Sigmoid colon (tissue), 3 donors: ENCODE measurements at regions not wholly inside any gene's neighbourhood (a gene's known extent, or its start where the extent isn't known, plus 50 kb on each side); places are given as distances from the start of the nearest gene placed in this dataset.
"Not testable (repeated sequence)": the region's sequence is repeated elsewhere in the genome, so short reads cannot be mapped to it uniquely, and the experiment has no call there.

Experiments used
- POLR2A ChIP-seq, 2 donors: fragments of 450-650 bp; IDR thresholded peaks; one replicate each; pipeline ENCODE4 v1.6.1; 2016; ENCODE audit warnings: antibody characterized with exemption in 2 of 2, mild to moderate bottlenecking in 2 of 2, moderate library complexity in 2 of 2
- TF ChIP-seq, protein P1 (sequence below), 4 experiments: fragments of 450-650 bp in 3 of 4; fragments of 200-600 bp in 1 of 4; IDR thresholded peaks; one replicate each; pipeline ENCODE4 v1.5.1; 2016 to 2019; ENCODE audit warnings: antibody characterized with exemption in 4 of 4, mild to moderate bottlenecking in 3 of 4, moderate library complexity in 2 of 4

DNA sequence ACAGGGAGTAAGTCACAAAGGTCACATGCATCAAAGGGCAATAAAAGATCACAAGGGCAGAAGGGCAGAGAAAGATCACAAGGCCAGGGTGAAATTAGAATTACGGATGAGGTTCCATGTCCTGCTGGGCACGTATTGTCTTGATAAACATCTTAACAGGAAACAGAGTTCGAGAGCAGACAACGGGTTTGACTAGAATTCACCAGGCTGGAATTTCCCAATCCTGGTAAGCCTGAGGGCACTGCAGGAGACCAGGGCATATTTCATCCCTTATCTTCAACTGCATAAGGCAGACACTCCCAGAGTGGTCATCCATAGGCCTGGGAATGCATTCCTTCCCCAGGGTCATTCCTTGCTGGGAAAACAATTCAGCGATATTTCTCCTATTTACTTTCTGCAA, 1652.9 kb upstream of the PCDH10 start:
- TF ChIP-seq, protein P1, sequence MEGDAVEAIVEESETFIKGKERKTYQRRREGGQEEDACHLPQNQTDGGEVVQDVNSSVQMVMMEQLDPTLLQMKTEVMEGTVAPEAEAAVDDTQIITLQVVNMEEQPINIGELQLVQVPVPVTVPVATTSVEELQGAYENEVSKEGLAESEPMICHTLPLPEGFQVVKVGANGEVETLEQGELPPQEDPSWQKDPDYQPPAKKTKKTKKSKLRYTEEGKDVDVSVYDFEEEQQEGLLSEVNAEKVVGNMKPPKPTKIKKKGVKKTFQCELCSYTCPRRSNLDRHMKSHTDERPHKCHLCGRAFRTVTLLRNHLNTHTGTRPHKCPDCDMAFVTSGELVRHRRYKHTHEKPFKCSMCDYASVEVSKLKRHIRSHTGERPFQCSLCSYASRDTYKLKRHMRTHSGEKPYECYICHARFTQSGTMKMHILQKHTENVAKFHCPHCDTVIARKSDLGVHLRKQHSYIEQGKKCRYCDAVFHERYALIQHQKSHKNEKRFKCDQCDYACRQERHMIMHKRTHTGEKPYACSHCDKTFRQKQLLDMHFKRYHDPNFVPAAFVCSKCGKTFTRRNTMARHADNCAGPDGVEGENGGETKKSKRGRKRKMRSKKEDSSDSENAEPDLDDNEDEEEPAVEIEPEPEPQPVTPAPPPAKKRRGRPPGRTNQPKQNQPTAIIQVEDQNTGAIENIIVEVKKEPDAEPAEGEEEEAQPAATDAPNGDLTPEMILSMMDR (IDR thresholded peaks at IDR 0.05), result not testable (repeated sequence)
- TF ChIP-seq POLR2A (IDR thresholded peaks at IDR 0.05), result not testable (repeated sequence)
